Lung microvascular endothelial cell (primary cell): ENCODE measurements at regions not wholly inside any gene's neighbourhood (a gene's known extent, or its start where the extent isn't known, plus 50 kb on each side); places are given as distances from the start of the nearest gene placed in this dataset.
"Not testable (repeated sequence)": the region's sequence is repeated elsewhere in the genome, so short reads cannot be mapped to it uniquely, and the experiment has no call there.

ENCODE experiments used
- DNase-seq, 2 donors: peaks; one replicate each; pipeline versions ENCODE4 v3.0.0 to v3.0.0-alpha.2; 2010; ENCODE audit warnings: low read depth in 2 of 2

DNA sequence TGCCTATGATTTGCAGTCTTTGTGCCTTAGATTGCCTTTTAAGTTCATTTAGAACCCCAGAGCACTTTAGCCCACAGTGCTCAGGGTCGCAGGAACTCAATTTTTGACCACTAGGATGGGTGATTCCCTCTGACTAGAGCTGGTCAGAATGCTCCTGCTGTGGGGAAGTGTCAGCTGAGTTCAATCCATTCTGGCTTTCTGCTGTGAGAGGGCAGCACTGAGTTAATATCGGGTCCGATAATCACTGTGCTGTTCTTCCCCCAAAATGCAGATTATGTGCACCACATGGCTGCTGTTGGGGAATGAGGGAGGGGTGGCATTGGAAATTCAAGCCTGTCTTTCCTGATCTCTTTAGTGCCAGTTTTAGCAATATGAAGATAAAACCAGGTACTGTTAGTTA, 886.4 kb downstream of the DNAJB9 start:
- no peak for DNase-seq

- DNase-seq, result no peak
Measured at GRCh38 chr7:109460296-109460695, 890.6 kb downstream of the DNAJB9 start.

GRCh38 chr7:109462171-109462570, 892.5 kb downstream of the DNAJB9 start:
- no peak for DNase-seq

GRCh38 chr7:109467729-109468128, 898.1 kb downstream of the DNAJB9 start:
- not testable (repeated sequence) for DNase-seq

DNA sequence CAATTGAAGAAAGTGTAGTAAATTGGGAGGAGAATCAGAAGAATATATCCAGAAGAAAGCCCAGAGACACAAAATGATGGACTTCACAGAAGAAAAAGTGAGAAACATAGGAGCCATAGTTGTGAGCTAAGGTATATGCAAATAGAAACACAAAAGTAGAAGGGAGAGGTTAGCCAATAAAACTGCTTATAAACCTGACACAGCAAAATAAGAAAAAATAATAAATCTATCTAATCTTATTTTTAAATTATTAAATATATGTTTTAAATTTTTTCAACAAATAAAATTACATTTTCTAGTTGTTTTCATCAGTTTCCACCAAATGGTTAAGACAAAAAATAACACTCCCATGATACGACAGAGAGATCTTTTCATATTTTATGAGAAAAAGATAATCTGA, 903.5 kb downstream of the DNAJB9 start:
- no peak for DNase-seq

- DNase-seq, result no peak
Measured at GRCh38 chr7:109476409-109476808, 906.7 kb downstream of the DNAJB9 start.

DNA sequence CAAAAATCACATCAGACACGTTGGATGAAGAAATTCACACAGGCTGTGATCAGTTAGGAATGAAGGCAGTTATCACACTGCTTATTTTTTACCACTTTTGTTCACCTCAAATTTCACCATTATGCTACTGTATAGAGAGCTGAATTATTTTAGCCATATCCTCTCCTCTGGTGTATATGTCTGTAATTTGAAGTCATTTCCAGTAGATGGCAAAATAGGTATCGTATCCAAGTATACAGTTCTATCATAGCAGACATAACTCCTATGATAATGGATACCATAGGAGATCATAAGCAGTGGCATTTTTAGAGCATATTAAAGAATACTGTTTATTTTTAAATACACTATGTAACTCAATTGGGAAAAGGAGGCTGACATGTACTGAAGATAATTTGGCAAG, 909.7 kb downstream of the DNAJB9 start:
- DNase-seq, result no peak

GRCh38 chr7:109490607-109491006, 920.9 kb downstream of the DNAJB9 start:
- DNase-seq, result not testable (repeated sequence)

- no peak for DNase-seq
Measured at GRCh38 chr7:109497053-109497452, 927.4 kb downstream of the DNAJB9 start.

DNA sequence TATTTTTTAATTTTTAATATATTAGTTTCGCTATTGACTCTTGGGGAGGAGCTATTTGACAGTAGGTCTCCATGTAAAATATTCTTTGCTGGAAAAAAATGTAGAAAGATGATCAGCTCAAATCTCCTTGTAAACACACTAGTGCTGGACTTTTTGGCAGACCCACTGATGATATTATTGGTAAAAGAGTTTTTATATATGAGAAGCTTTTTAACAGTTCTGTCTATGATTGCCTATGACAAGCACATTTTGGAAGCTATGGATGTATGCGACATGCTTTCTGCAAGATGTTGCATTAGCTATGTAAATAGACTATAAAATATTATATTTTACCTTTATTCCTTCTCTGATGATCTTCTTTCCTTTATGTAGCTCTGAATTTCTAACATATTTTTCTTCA, 928.5 kb downstream of the DNAJB9 start:
- DNase-seq, result no peak

- DNase-seq, result no peak
Measured at GRCh38 chr7:109503421-109503820, 933.7 kb downstream of the DNAJB9 start.

DNA sequence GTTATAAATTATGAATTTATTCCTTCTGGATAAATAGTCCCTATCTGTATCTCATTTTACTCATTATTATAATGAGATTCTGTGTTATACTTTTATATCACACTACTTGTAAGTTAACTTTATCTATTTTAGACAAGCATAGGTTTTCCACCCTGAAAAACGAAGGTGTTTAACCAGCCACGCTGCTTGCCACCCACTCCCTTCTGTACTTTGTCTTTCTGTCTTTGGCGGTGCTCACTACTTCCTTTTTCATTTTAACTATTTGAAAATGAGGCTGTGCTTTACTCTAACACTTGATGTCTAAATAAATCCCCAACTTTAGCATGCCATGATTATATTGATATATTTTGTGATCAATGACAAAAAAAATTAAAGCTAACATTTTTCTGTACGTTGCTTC, 952.9 kb downstream of the DNAJB9 start:
- DNase-seq, result no peak

DNA sequence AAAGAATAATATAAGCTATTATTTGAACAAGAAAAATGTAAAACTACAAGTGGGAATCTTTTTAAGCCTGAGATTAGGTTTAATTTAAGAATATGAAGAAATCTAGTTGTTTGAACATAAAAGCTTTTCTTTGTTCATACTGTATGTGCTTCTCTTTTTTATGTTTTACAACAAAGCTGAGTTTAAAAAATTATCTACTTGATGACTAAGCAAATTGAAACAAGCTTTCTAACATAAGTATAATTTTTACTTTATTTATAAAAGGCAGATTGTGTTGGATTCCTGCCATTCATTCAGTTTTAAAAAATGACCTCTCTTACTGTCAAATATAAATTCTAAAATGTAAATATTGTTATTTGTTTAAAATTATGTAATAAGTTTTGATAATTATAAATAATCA, 958.2 kb downstream of the DNAJB9 start:
- DNase-seq, result no peak

GRCh38 chr7:109529712-109530111, 960.0 kb downstream of the DNAJB9 start:
- DNase-seq, result no peak

- no peak for DNase-seq
Measured at GRCh38 chr7:109532262-109532992, 962.8 kb downstream of the DNAJB9 start.

- no peak for DNase-seq
Measured at GRCh38 chr7:109545686-109546085, 976.0 kb downstream of the DNAJB9 start.

GRCh38 chr7:109549471-109550193, 980.0 kb downstream of the DNAJB9 start:
- no peak for DNase-seq

GRCh38 chr7:109552017-109552416, 982.3 kb downstream of the DNAJB9 start:
- DNase-seq, result no peak

DNA sequence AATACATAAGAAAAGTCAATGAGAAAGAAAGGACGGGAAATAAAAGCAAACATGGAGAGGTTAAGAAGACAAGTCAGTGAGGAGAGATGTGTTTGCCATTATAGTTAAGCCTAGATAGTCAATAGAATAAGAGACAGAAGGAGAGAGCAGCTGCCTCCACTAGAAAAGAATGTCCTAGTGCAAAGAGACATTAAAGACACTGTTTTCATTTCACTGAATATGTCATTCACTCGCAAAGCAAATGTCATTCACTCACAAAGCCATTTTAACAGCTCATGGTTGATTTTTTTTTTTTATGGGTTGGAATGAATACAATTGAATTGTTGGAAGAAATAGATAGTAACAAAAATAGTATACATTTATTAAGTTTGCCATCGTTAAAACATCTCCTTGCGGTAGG, 1007.6 kb downstream of the DNAJB9 start:
- no peak for DNase-seq

DNA sequence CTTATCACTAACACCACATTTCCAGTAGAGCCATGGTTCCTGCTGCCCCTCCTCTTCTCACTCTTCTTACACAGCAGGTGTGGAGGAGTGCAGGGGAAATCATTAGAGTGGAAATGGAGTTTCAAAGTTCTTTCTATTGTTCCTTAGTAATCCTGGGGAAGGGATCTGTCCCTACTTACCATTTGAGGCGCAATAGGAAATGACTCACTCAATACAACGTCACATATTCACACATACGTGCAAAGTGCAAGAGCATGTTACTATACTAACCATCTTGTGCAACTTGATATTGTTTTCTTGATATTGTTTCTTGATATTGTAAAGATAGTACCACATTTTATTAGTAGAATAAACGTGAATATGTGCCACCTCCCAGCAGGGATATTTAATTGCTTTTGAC, 1010.2 kb downstream of the DNAJB9 start:
- no peak for DNase-seq

- no peak for DNase-seq
Measured at GRCh38 chr7:109582211-109582610, 1012.5 kb downstream of the DNAJB9 start.

- DNase-seq, result not testable (repeated sequence)
Measured at GRCh38 chr7:109596948-109597347, 1027.3 kb downstream of the DNAJB9 start.

DNA sequence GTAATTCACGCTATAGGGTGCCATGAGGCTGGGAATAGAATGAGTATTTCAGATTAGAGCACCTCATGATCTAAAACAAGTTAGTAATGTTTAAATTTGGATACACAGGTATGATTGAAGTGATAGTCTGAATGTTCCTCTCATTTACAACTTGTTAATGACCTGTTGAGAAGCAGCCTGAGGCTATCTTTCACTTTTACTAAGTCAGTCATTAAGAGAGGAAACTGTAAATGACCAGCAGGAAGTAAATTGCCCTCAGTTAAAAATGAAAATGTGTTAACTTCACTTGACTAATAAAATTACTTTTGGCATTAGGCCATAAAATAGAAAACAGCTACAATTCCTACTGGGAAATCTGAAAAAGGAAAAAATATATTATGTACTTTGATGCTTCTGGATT, 1042.0 kb downstream of the DNAJB9 start:
- no peak for DNase-seq
